ENCODE measurements at regions not wholly inside any gene's neighbourhood (a gene's known extent, or its start where the extent isn't known, plus 50 kb on each side); places are given as distances from the start of the nearest gene placed in this dataset.

- no peak for DNase-seq
- H3K9me3 ChIP-seq (replicated peaks in 1 of 2; ENCODE audit: control insufficient read depth in 1 of 2, insufficient read depth in 1 of 2, low read length in 2 of 2), result peaks cover 0 to 8% of the 10 kb centered on the region in 2 donors
- H3K27me3 Mint-ChIP-seq (ENCODE audit: low read depth in 3 of 3), result peaks cover 0 to 2% (median 0%) of the 10 kb centered on the region in 3 donors
- no peaks in the 10 kb centered on the region for H3K27me3 ChIP-seq (ENCODE audit: control insufficient read depth in 2 of 2, insufficient read depth in 2 of 2, low read length in 2 of 2)
- H3K27ac Mint-ChIP-seq, result no peak overlapping the region
- H3K36me3 ChIP-seq (replicated peaks in 1 of 2; ENCODE audit: control insufficient read depth in 1 of 2, insufficient read depth in 2 of 2, low read length in 2 of 2), result no peaks in the 10 kb centered on the region
- H3K79me2 ChIP-seq (ENCODE audit: insufficient read depth, low read length), result no peaks in the 10 kb centered on the region
- no CpG with 5 or more reads among the region's 1 CpG for WGBS (ENCODE audit: insufficient coverage)
- H3K36me3 Mint-ChIP-seq, result no peaks in the 10 kb centered on the region
- no peak overlapping the region for H3K4me3 ChIP-seq (replicated peaks in 1 of 3; ENCODE audit: low read depth in 2 of 3, low read length in 3 of 3)
- H3K9me3 Mint-ChIP-seq, result peaks cover 0 to 4% (median 0%) of the 10 kb centered on the region in 7 donors
- no peaks in the 10 kb centered on the region for H4K20me1 ChIP-seq (ENCODE audit: insufficient read depth, low read length)
- no peaks in the 10 kb centered on the region for H3K4me1 Mint-ChIP-seq
- H3K9ac ChIP-seq (ENCODE audit: insufficient read depth, low read length, poor library complexity, severe bottlenecking), result no peak overlapping the region
- no peak overlapping the region for H2AFZ ChIP-seq (ENCODE audit: insufficient read depth, low read depth, low read length, poor library complexity, severe bottlenecking)
- no peaks in the 10 kb centered on the region for H3K4me1 ChIP-seq (ENCODE audit: control insufficient read depth in 1 of 2, insufficient read depth in 2 of 2, low read length in 2 of 2)
- no peak overlapping the region for H3K4me3 Mint-ChIP-seq
- H3K27ac ChIP-seq (ENCODE audit: low read depth in 1 of 2, low read length in 2 of 2), result no peak overlapping the region
- TF ChIP-seq CTCF (IDR thresholded peaks at IDR 0.05), result no peak
- intact Hi-C loops (cut with micrococcal nuclease), result no loop called here
- no peak overlapping the region for H3K4me2 ChIP-seq (replicated peaks; ENCODE audit: extremely low read depth, low read length, poor library complexity, severe bottlenecking)
Measured at GRCh38 chr7:125930848-125931247, 1001.2 kb upstream of the POT1 start.

- H3K4me1 Mint-ChIP-seq, result no peaks in the 10 kb centered on the region
- Histone ChIP-seq H3K36me3 (replicated peaks in 1 of 2; ENCODE audit: control insufficient read depth in 1 of 2, insufficient read depth in 2 of 2, low read length in 2 of 2) (no peaks in the 10 kb centered on the region), H3K4me3 (replicated peaks in 1 of 3; ENCODE audit: low read depth in 2 of 3, low read length in 3 of 3) (no peak overlapping the region), H3K4me2 (replicated peaks; ENCODE audit: extremely low read depth, low read length, poor library complexity, severe bottlenecking) (no peak overlapping the region), H3K9ac (ENCODE audit: insufficient read depth, low read length, poor library complexity, severe bottlenecking) (no peak overlapping the region), H3K27me3 (ENCODE audit: control insufficient read depth in 2 of 2, insufficient read depth in 2 of 2, low read length in 2 of 2) (no peaks in the 10 kb centered on the region), H3K27ac (ENCODE audit: low read depth in 1 of 2, low read length in 2 of 2) (no peak overlapping the region), H4K20me1 (ENCODE audit: insufficient read depth, low read length) (no peaks in the 10 kb centered on the region), H3K79me2 (ENCODE audit: insufficient read depth, low read length) (no peaks in the 10 kb centered on the region), H2AFZ (ENCODE audit: insufficient read depth, low read depth, low read length, poor library complexity, severe bottlenecking) (no peak overlapping the region), H3K4me1 (ENCODE audit: control insufficient read depth in 1 of 2, insufficient read depth in 2 of 2, low read length in 2 of 2) (no peaks in the 10 kb centered on the region), H3K9me3 (replicated peaks in 1 of 2; ENCODE audit: control insufficient read depth in 1 of 2, insufficient read depth in 1 of 2, low read length in 2 of 2) (peaks cover 0 to 3% of the 10 kb centered on the region in 2 donors)
- intact Hi-C loops (cut with micrococcal nuclease), result no loop called here
- WGBS (ENCODE audit: insufficient coverage), result no CpG with 5 or more reads among the region's 4 CpGs
- no peak for DNase-seq
- peaks cover 0 to 4% (median 2%) of the 10 kb centered on the region in 7 donors for H3K9me3 Mint-ChIP-seq
- no peak overlapping the region for H3K27ac Mint-ChIP-seq
- H3K36me3 Mint-ChIP-seq, result no peaks in the 10 kb centered on the region
- H3K27me3 Mint-ChIP-seq (ENCODE audit: low read depth in 3 of 3), result peaks cover 0 to 2% (median 0%) of the 10 kb centered on the region in 3 donors
- TF ChIP-seq CTCF (IDR thresholded peaks at IDR 0.05), result no peak
- H3K4me3 Mint-ChIP-seq, result no peak overlapping the region
Measured at GRCh38 chr7:125927556-125927955, 997.9 kb upstream of the POT1 start.

All from CD14-positive monocyte (primary cell).